HS-27A (cell line): ENCODE measurements at regions not wholly inside any gene's neighbourhood (a gene's known extent, or its start where the extent isn't known, plus 50 kb on each side); places are given as distances from the start of the nearest gene placed in this dataset.

Source experiments
- DNase-seq: peaks from one replicate; pipeline ENCODE4 v3.0.0-alpha.2; 2012; ENCODE audit warnings: low read depth, missing footprints

GRCh38 chr3:73745526-73746191, 120.9 kb upstream of the PDZRN3 start:
- DNase-seq, result no peak

GRCh38 chr3:73743551-73743950, 118.8 kb upstream of the PDZRN3 start:
- no peak for DNase-seq

- DNase-seq, result no peak
These were observed 115.2 kb upstream of the PDZRN3 start for GRCh38 chr3:73739791-73740453.

DNA sequence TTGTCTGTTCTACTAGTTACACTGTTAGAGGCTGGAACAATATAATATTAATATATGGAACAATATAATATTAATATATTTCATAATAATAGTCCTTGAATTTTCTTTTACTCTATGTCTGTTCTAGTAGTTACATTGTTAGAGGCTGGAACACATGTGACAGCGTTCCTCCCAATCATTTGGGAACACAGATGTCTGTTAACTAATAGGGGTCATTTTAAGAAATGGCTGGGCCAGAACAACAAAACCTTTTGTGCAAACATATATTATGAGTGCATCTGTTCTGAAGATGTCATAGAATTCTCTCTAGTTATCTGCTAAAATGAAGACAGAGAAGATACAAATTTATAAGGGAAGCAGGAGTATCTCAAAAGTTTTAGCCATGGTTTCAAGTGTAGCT, 114.0 kb upstream of the PDZRN3 start:
- no peak for DNase-seq

- DNase-seq, result no peak
These were observed 109.7 kb upstream of the PDZRN3 start for GRCh38 chr3:73734211-73735089.

DNA sequence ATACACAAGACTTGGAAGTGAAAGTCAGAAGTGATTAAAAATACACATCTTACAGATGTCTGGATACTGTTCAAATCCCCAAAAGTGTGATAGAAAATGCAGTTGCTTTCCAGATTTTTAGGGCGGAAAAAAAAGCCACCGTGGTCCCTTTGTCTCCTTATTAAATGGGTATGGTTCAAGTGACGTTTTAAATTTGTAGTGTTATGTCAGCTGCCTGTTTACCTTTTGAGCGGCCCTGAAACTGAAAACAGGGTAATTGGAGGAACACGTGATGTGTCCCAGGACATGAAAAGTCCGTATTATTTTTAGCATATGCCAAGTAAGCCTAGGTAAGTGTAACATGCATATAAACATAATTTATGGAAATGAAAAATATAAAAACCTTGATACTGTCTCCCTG, 109.0 kb upstream of the PDZRN3 start:
- DNase-seq, result no peak

DNA sequence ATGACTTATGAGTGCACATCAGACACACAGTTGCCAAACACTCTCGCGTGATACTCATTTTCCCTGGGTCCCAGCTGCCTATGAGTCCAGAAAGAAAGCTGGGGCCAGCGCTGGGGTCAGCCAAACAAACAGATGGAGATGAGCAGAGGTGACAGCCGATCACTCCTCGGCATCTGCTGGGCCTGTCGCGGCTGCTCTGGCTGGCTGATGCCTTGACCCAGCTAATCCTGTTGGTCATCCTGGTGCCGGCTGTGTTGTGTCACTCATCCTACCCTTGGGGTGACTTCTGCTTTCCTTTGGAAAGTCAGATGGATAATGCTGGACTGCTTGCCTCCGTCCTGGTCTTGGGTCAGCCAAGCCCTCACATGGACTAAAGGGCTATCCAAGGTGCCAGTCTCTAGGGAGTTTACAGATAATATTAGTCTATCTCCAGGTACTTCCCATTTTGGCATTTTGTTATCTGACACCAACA, 105.3 kb upstream of the PDZRN3 start:
- no peak for DNase-seq

GRCh38 chr3:73727854-73728253, 103.1 kb upstream of the PDZRN3 start:
- no peak for DNase-seq

DNA sequence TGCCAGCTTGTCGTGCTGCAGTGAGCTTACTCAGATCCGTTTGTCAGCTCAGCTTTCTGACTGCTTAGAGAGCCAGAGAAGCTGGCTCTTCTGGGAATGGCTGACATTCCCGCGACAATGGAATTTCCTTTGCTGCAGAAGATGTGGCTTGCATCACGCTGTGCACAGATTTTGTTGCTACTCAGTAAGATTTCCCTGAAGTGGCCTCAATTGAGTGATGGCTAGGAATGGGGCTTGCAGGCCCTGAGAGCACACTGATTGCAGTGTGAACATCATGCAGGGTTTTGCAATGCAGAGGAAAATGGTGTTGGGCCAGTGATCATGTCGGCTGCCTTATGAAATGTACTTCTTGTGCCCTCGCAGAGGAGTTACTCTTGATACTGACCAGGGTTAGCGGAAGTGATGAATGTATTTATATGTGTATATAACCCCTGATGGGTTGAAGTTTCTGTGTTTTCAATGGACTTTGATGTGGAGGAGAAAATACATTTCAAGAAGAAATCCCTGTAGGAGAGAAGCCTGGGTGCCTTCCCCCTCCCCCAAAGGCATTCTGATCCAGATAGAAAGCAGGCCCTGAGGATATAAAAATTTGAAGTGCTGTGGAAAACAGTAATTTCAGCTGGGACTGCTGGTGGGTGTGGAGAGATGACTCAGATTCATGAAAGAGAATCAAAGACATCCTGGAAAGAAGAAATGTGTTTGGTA, 102.5 kb upstream of the PDZRN3 start:
- DNase-seq, result peak; percentile 11

- DNase-seq, result no peak
These were observed 98.9 kb upstream of the PDZRN3 start for GRCh38 chr3:73723596-73723995.

DNA sequence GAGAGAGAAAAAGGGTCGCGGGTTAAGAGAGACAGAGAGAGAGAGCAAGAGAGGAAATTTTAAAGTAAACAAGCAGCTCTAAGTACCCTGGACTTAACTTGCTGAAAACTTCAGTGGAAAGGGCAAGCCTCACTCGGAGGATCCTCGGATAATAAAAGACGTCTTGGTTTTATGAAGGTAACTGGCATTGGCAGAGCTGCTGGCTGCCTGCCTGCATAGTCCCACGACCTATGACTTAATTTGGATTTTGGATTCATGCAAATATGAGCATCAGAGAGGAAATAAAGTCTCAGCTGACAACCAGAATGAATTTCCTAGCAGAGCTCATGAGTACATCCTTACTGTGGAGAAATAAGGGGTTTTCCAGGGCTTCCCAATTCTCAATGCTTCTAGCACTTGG, 95.1 kb upstream of the PDZRN3 start:
- DNase-seq, result no peak

DNA sequence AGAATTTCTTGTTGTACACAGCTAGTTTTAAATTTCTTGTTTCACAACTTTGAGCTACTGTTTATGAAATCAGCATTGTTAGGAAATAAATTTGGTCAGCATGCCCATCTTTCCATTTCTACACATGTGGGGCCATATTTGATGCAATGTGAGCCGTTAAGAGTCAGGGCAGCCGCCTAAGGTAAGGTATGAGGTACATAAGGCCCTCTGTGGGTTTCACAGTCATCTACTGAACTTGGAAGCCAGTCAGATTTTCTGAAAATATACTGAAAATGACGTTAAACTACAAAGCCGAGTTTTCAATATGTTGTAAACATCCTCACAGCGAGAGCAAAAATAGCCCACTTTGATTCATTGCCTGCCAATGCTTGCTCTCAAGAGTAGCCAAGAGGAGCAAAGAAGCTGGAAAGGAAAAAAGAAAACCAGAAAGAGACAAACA, 94.7 kb upstream of the PDZRN3 start:
- no peak for DNase-seq

GRCh38 chr3:73718326-73719110, 93.8 kb upstream of the PDZRN3 start:
- no peak for DNase-seq

GRCh38 chr3:73716418-73716817, 91.7 kb upstream of the PDZRN3 start:
- no peak for DNase-seq

GRCh38 chr3:73710340-73710739, 85.6 kb upstream of the PDZRN3 start:
- no peak for DNase-seq

GRCh38 chr3:73709712-73710111, 85.0 kb upstream of the PDZRN3 start:
- no peak for DNase-seq

DNA sequence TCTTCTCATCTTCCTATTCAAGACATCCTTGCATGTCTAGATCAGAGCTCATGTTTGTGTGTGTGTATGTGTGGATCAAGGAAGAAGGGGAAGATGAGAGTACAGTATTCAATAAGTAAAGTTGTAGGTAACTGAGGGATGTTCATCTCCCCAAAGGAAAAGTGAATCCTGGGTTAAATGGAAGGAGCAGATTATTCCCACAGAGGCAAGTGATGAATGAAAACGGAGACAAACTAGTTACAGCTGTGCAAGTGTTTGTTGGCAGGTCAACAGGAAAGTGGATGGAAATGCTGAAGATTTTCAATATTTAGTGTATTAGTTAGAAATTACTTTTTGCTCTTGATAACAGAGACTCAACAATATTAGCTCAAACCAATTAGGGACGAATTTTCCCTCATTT, 84.2 kb upstream of the PDZRN3 start:
- no peak for DNase-seq

- DNase-seq, result no peak
These were observed 83.0 kb upstream of the PDZRN3 start for GRCh38 chr3:73707772-73708171.

GRCh38 chr3:73706771-73707170, 82.0 kb upstream of the PDZRN3 start:
- no peak for DNase-seq

- no peak for DNase-seq
These were observed 81.1 kb upstream of the PDZRN3 start for GRCh38 chr3:73705792-73706191.

DNA sequence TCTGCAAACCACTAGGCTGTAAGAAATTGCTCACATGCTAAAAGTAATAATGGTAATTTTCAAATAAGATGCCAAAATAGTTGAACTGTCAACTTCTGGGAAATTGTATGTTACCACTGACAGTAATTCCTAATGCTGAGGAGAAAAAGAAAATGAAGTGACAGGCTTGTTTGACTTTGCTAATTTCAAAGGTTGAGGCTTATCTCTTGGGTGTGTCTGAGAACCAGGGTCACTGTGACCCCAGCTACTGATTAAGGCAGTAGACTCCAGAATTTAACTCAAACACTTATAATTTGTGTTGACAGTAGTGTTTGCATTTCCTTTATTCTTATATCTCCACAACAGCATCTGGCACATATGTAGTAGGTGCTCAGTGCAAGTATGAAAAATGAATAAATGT, 74.6 kb upstream of the PDZRN3 start:
- no peak for DNase-seq
